HG03432 (cell line): ENCODE measurements at regions not wholly inside any gene's neighbourhood (a gene's known extent, or its start where the extent isn't known, plus 50 kb on each side); places are given as distances from the start of the nearest gene placed in this dataset.

Experiments used
- ATAC-seq: cut with Tn5 transposase; IDR thresholded peaks from one replicate; pipeline ENCODE4 v1.9.1; 2021; ENCODE audit warnings: mild to moderate bottlenecking, moderate library complexity; ENCODE audit not compliant: unreplicated experiment

GRCh38 chr14:101480747-101481530, 80.4 kb upstream of the DIO3 start:
- no peak for ATAC-seq

GRCh38 chr14:101481557-101481956, 79.7 kb upstream of the DIO3 start:
- no peak for ATAC-seq

- no peak for ATAC-seq
Observed at GRCh38 chr14:101482066-101482465, 79.2 kb upstream of the DIO3 start.

GRCh38 chr14:101483829-101484228, 77.5 kb upstream of the DIO3 start:
- no peak for ATAC-seq

DNA sequence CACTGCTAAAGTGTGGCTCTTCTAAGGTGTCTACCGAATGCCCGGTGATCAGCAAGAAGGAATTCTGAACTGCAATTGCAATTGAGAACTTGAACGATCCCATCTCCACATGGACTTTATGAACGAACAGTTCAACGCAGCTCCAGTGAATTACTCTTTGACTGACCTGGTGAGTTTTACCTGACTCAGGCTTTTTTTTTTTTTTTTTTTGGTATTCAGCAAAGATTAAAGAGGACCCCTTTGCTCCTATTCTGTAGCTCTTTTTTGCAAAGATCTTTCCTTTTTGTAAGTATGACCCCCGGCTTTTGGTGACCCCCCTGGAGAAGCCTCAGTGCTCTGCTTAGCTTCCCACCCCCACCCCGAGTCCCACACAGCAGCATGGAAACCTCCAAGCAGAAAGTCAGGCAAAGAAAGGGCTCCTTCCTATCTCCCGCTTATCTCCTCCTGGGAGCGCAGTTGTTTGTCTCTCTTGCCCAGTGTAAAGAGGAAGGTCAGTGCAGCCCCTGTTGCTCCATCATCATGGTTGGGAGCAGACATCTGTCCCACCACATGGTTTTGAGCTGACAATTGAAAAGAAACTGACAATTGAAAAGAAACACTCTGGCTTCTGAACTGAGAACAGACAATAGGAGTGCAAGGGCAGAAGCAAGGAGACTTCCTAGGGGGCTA, 72.1 kb upstream of the DIO3 start:
- ATAC-seq, result no peak

- no peak for ATAC-seq
Observed at GRCh38 chr14:101490771-101491170, 70.5 kb upstream of the DIO3 start.

DNA sequence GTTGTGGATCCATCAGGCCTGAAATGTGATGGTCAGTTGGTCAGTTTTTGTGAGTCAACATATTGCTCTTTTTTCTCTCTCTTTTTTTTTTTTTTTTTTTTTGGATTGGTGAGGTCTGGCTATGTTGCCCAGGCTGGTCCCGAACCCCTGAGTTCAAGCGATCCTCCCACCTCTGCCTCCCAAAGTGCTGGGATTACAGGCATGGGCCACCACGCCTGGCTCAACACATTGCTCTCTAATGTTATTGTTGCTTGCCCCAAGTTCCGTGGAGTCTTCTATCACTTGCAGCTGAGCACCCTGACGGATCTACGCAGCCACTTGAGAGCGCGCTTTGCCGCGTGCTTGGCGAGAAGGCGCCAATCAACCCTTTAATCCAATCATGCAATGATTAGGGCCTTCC, 69.5 kb upstream of the DIO3 start:
- no peak for ATAC-seq

DNA sequence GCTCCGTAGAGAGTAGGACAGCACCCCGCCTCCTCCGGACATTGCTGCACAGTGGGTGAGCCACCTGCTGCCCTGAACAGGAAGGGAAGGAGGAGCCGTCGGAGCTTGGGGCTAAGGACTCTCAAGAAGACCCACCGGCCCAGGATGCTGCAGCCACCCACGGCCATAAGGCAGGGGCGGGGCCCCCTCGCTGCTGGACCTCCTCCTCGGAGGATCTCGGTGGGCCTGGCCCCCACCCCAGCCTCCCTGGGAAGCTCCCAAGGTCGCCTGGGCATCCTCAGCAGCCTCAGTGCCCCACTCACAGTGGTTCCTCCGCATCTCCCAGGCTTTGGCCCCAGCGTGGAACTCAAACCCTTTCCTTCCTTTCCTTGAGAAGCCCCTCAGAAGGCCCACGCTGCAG, 68.6 kb upstream of the DIO3 start:
- no peak for ATAC-seq

GRCh38 chr14:101494826-101495225, 66.5 kb upstream of the DIO3 start:
- no peak for ATAC-seq

- no peak for ATAC-seq
Observed at GRCh38 chr14:101495284-101495683, 66.0 kb upstream of the DIO3 start.

GRCh38 chr14:101495827-101496775, 65.2 kb upstream of the DIO3 start:
- no peak for ATAC-seq

- no peak for ATAC-seq
Observed at GRCh38 chr14:101496776-101497683, 64.3 kb upstream of the DIO3 start.

GRCh38 chr14:101497684-101498525, 63.4 kb upstream of the DIO3 start:
- no peak for ATAC-seq

DNA sequence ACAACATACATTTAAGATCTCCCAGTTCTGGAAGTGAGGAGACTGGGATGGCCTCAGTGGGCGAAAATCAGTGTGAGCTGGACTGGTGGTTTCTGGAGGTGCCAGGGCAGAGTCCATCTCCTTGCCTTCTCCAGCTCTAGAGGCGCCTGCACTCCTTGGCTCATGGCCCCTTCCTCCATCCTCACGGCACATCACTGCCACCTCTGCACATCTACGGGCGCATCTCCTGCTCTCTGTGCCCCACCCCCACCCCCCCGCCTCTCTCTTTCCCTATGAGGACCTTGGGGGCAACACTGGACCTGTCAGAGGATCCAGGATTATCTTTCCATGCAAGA, 62.8 kb upstream of the DIO3 start:
- ATAC-seq, result no peak

- ATAC-seq, result no peak
Observed at GRCh38 chr14:101499080-101499479, 62.2 kb upstream of the DIO3 start.

- no peak for ATAC-seq
Observed at GRCh38 chr14:101499513-101499912, 61.8 kb upstream of the DIO3 start.

GRCh38 chr14:101500061-101500460, 61.2 kb upstream of the DIO3 start:
- ATAC-seq, result no peak

DNA sequence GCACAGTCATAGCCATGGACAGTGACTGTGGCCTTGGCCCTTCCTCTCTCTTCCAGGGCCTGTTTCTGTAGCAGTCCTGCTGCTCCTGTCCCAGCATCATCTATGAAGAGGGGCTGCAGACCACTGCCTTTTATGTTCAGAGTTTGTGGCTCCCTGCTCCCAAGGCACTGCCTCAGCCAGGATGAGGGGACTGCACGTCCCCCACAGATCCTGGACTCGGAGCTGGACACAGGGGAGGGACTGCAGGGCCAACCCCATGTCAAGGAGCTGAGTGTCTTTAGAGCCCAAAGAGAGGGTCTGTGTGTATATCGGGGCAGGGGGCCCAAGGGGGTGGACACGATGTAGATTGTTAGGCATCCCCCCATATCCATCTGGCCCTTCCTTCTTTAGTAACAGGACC, 60.6 kb upstream of the DIO3 start:
- no peak for ATAC-seq

- ATAC-seq, result no peak
Observed at GRCh38 chr14:101501341-101501740, 60.0 kb upstream of the DIO3 start.
